HepG2 (cell line): ENCODE measurements at regions not wholly inside any gene's neighbourhood (a gene's known extent, or its start where the extent isn't known, plus 50 kb on each side); places are given as distances from the start of the nearest gene placed in this dataset.

Experiments used
- ATAC-seq: fragments of 200-7000 bp; cut with Tn5 transposase; 3 replicates; pipeline ENCODE4 v1.9.1; 2020; ENCODE audit warnings: mild to moderate bottlenecking, moderate library complexity
- BruUV-seq: library from RNA; stranded (reverse); fragments of 400-500 nt; replicated peaks from 2 replicates; lab custom pipeline; 2021; lab: Mats Ljungman, UMichigan
- CTCF ChIA-PET: fragments of 300-600 bp; formaldehyde crosslinking; extraction: SDS; loops from one replicate; lab custom pipeline; 2021; ENCODE audit warnings: low total read pairs, inconsistent platforms, low intra/inter-chr PET ratio; lab: Yijun Ruan, JAX
- POLR2A ChIA-PET: fragments of 350-600 bp; sonication (Branson Sonifier 250); formaldehyde crosslinking; loops from one replicate; lab custom pipeline; 2020; ENCODE audit warnings: antibody characterized with exemption, inconsistent platforms; lab: Yijun Ruan, JAX
- DNase-seq: peaks from one replicate; pipeline ENCODE4 v3.0.0-alpha.2; 2015; ENCODE audit warnings: low spot score
- FAIRE-seq: peaks from 3 replicates; lab custom pipeline; 2011; peaks lifted over from hg19 to GRCh38; lab: Jason Lieb, UNC
- H2AFZ ChIP-seq: one replicate; pipeline ENCODE4 v1.6.1; 2011; ENCODE audit warnings: low read length, inconsistent platforms
- H3K27ac ChIP-seq: fragments of 300-600 bp; 3 replicates; pipeline ENCODE4 v1.8.0; 2011; ENCODE audit warnings: mixed run types, mild to moderate bottlenecking, mixed read lengths, low read length, inconsistent platforms; ENCODE audit not compliant: insufficient read depth; ENCODE audit errors: extremely low read length
- H3K27me3 ChIP-seq, 2 experiments: fragments of 200-600 bp in 1 of 2; 2 replicates in 1 of 2; 3 replicates in 1 of 2; pipeline versions ENCODE4 v1.6.0 to v1.8.0; 2011; ENCODE audit warnings: low read length in 2 of 2, mild to moderate bottlenecking in 2 of 2, moderate library complexity in 2 of 2, inconsistent platforms in 1 of 2; ENCODE audit not compliant: insufficient read depth in 2 of 2, control insufficient read depth in 1 of 2
- H3K36me3 ChIP-seq, 2 experiments: fragments of 200-600 bp in 1 of 2; replicated peaks in 1 of 2; 2 replicates in 1 of 2; 3 replicates in 1 of 2; pipeline versions ENCODE4 v1.5.1 to v1.8.0; 2011; ENCODE audit warnings: low read length in 2 of 2, inconsistent platforms in 1 of 2; ENCODE audit not compliant: insufficient read depth in 2 of 2, control insufficient read depth in 1 of 2
- H3K4me1 ChIP-seq: 2 replicates; pipeline ENCODE4 v1.5.1; 2012; ENCODE audit warnings: low read length, inconsistent platforms; ENCODE audit not compliant: insufficient read depth
- H3K4me2 ChIP-seq: 2 replicates; pipeline ENCODE4 v1.6.0; 2011; ENCODE audit warnings: low read depth, low read length, inconsistent platforms
- H3K4me3 ChIP-seq, 3 experiments: fragments of 200-600 bp in 1 of 3; sonication (generic), shearing (Covaris generic) in 1 of 3; replicated peaks in 1 of 3; 2 replicates each; pipeline ENCODE4 v1.5.1; 2011 to 2016; ENCODE audit warnings: low read length in 3 of 3, inconsistent platforms in 2 of 3, low read depth in 2 of 3, mild to moderate bottlenecking in 2 of 3, control low read depth in 1 of 3, mixed read lengths in 1 of 3; ENCODE audit not compliant: insufficient read depth in 1 of 3
- H3K79me2 ChIP-seq: one replicate; pipeline ENCODE4 v1.6.1; 2011; ENCODE audit warnings: low read length, inconsistent platforms; ENCODE audit not compliant: insufficient read depth
- H3K9ac ChIP-seq: 2 replicates; pipeline ENCODE4 v1.6.0; 2011; ENCODE audit warnings: mild to moderate bottlenecking, low read depth, low read length, inconsistent platforms; ENCODE audit not compliant: insufficient read depth
- H3K9me3 ChIP-seq: 2 replicates; pipeline ENCODE4 v1.5.1; 2012; ENCODE audit warnings: mild to moderate bottlenecking, low read length
- H4K20me1 ChIP-seq: 2 replicates; pipeline ENCODE4 v1.6.0; 2011; ENCODE audit warnings: inconsistent platforms, mild to moderate bottlenecking, low read length, moderate library complexity; ENCODE audit not compliant: insufficient read depth
- CC2D1A ChIP-seq: sonication (generic); formaldehyde crosslinking; IDR thresholded peaks from 2 replicates; pipeline ENCODE4 v1.8.1; 2023; ENCODE audit warnings: mild to moderate bottlenecking, missing genetic modification reagents
- GPBP1L1 ChIP-seq: sonication (generic); formaldehyde crosslinking; IDR thresholded peaks from 2 replicates; pipeline ENCODE4 v1.5.0; 2020; ENCODE audit warnings: mild to moderate bottlenecking, missing genetic modification reagents
- KDM3A ChIP-seq: IDR thresholded peaks from 2 replicates; pipeline ENCODE4 v1.6.1; 2018; ENCODE audit warnings: low read depth, missing compliant biosample characterization
- PLSCR1 ChIP-seq: sonication (generic); formaldehyde crosslinking; IDR thresholded peaks from 2 replicates; pipeline ENCODE4 v1.5.0; 2020; ENCODE audit warnings: missing genetic modification reagents, mild to moderate bottlenecking, borderline replicate concordance
- RAD21 ChIP-seq: fragments of 450-650 bp; formaldehyde crosslinking; IDR thresholded peaks from 2 replicates; pipeline ENCODE4 v1.5.0; 2020; ENCODE audit warnings: mild to moderate bottlenecking
- ZBTB20 ChIP-seq: sonication (generic); formaldehyde crosslinking; IDR thresholded peaks from 2 replicates; pipeline ENCODE4 v1.8.1; 2023; ENCODE audit warnings: missing genetic modification reagents, low read depth, mild to moderate bottlenecking, borderline replicate concordance
- ZBTB4 ChIP-seq: sonication (generic); formaldehyde crosslinking; IDR thresholded peaks from 2 replicates; pipeline ENCODE4 v1.4.0; 2020; ENCODE audit warnings: missing genetic modification reagents, mild to moderate bottlenecking, borderline replicate concordance
- ZFP36 ChIP-seq: fragments of 150-350 bp; IDR thresholded peaks from 2 replicates; pipeline ENCODE4 v1.6.1; 2018; ENCODE audit warnings: borderline replicate concordance, low read length, low read depth; ENCODE audit not compliant: partially characterized antibody
- ZNF280D ChIP-seq: sonication (generic); formaldehyde crosslinking; IDR thresholded peaks from 2 replicates; pipeline ENCODE4 v1.5.1; 2020; ENCODE audit warnings: mild to moderate bottlenecking, missing genetic modification reagents
- ZNF598 ChIP-seq: sonication (generic); formaldehyde crosslinking; IDR thresholded peaks from 2 replicates; pipeline ENCODE4 v1.5.1; 2020; ENCODE audit warnings: mild to moderate bottlenecking, missing genetic modification reagents, borderline replicate concordance
- ZNF773 ChIP-seq: sonication (generic); formaldehyde crosslinking; IDR thresholded peaks from 2 replicates; pipeline ENCODE4 v1.4.0; 2020; ENCODE audit warnings: missing genetic modification reagents, borderline replicate concordance
- WGBS: methylation state at CpG from one replicate; pipeline ENCODE4 v1.1.6; 2017; ENCODE audit warnings: low lambda C conversion rate; 5-methylcytosine and 5-hydroxymethylcytosine counted together
- in situ Hi-C: cut with HindIII; loops from 2 replicates; pipeline ENCODE4 v1.10.0; 2017; ENCODE audit warnings: low pct_unique_long_range_greater_than_20kb; ENCODE audit not compliant: extremely low pct_ligation_motif_present
- intact Hi-C: fragments of 100-400 bp; cut with micrococcal nuclease; formaldehyde crosslinking; loops from one replicate; pipeline ENCODE4 v1.10.0; 2022; ENCODE audit not compliant: unreplicated experiment
- TF ChIP-seq, protein P1 (sequence below): sonication (generic); formaldehyde crosslinking; IDR thresholded peaks from 2 replicates; pipeline ENCODE4 v1.4.0; 2020; ENCODE audit warnings: missing genetic modification reagents

- TF ChIP-seq ZNF280D (CRISPR knock-in tag) (no peak), ZBTB20 (CRISPR knock-in tag) (no peak), GPBP1L1 (no peak), ZNF598 (CRISPR knock-in tag) (no peak)
These were observed 308.3 kb upstream of the STEAP1 start (continued) for GRCh38 chr7:89845952-89846351.

DNA sequence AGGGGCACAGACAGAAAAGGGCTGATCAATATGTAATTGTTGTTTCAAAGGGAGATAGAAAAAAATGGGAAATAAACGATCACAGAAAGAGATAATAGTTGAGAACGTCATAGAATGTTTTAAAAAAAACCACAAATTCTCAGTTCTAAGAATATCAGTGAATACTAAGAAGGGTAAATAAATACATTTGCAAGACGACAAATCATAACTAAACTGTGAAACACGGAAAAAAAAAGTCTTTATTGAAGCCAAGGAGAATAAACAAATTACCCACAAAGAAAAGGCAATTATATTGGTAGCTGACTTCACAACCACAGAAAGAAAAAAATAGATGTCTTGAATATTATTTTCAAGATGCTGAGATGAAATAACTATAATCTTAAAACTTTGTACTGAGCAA, 305.2 kb upstream of the STEAP1 start:
- no peaks in the 10 kb centered on the region for H3K9me3 ChIP-seq
- intact Hi-C loops = no loop called here
- no peaks in the 10 kb centered on the region for H3K36me3 ChIP-seq
- no peak overlapping the region for H3K27ac ChIP-seq
- H2AFZ ChIP-seq = no peak overlapping the region
- no peaks in the 10 kb centered on the region for H3K4me1 ChIP-seq
- POLR2A ChIA-PET = no interaction called here
- CTCF ChIA-PET = no interaction called here
- in situ Hi-C loops = no loop called here
- H3K4me3 ChIP-seq = no peak overlapping the region
- DNase-seq (no peak), FAIRE-seq (no peak), ATAC-seq (no peak)
- H3K27me3 ChIP-seq = no peaks in the 10 kb centered on the region
- no peaks in the 10 kb centered on the region for H4K20me1 ChIP-seq
- no TSS peak for BruUV-seq
- H3K79me2 ChIP-seq = no peaks in the 10 kb centered on the region
- no peak overlapping the region for H3K4me2 ChIP-seq
- no peak overlapping the region for H3K9ac ChIP-seq
- WGBS = 1% methylated on average over 4 of the region's 4 CpGs
- TF ChIP-seq, protein P1, sequence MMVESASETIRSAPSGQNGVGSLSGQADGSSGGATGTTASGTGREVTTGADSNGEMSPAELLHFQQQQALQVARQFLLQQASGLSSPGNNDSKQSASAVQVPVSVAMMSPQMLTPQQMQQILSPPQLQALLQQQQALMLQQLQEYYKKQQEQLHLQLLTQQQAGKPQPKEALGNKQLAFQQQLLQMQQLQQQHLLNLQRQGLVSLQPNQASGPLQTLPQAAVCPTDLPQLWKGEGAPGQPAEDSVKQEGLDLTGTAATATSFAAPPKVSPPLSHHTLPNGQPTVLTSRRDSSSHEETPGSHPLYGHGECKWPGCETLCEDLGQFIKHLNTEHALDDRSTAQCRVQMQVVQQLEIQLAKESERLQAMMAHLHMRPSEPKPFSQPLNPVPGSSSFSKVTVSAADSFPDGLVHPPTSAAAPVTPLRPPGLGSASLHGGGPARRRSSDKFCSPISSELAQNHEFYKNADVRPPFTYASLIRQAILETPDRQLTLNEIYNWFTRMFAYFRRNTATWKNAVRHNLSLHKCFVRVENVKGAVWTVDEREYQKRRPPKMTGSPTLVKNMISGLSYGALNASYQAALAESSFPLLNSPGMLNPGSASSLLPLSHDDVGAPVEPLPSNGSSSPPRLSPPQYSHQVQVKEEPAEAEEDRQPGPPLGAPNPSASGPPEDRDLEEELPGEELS (CRISPR knock-in tag) = no peak
- TF ChIP-seq ZFP36 (no peak), PLSCR1 (CRISPR knock-in tag) (no peak), ZNF773 (CRISPR knock-in tag) (no peak), CC2D1A (no peak), ZBTB4 (CRISPR knock-in tag) (no peak), KDM3A (CRISPR knock-in tag) (no peak), RAD21 (CRISPR knock-in tag) (no peak)
